LNCaP clone FGC (cell line): ENCODE measurements at regions not wholly inside any gene's neighbourhood (a gene's known extent, or its start where the extent isn't known, plus 50 kb on each side); places are given as distances from the start of the nearest gene placed in this dataset.

ENCODE experiments used
- DNase-seq: peaks from one replicate; pipeline ENCODE4 v3.0.0-alpha.2; 2011; ENCODE audit warnings: low read depth
- H3K4me3 ChIP-seq: 2 replicates; pipeline ENCODE4 v1.5.1; 2011; ENCODE audit warnings: mild to moderate bottlenecking, low read depth, low read length, control low read depth
- CTCF ChIP-seq: IDR thresholded peaks from 2 replicates; pipeline ENCODE4 v1.5.1; 2012; ENCODE audit warnings: mild to moderate bottlenecking; ENCODE audit not compliant: control insufficient read depth, insufficient read depth; ENCODE audit errors: extremely low read depth

- TF ChIP-seq CTCF = no peak
- H3K4me3 ChIP-seq = no peak overlapping the region
- DNase-seq = no peak
These were observed 386.5 kb upstream of the RBFOX1 start for GRCh38 chr16:6946106-6946505.

GRCh38 chr16:6940968-6941367, 391.7 kb upstream of the RBFOX1 start:
- no peak for DNase-seq
- TF ChIP-seq CTCF = no peak
- no peak overlapping the region for H3K4me3 ChIP-seq

- DNase-seq = no peak
- TF ChIP-seq CTCF = no peak
These were observed 395.0 kb upstream of the RBFOX1 start for GRCh38 chr16:6937641-6938040.

GRCh38 chr16:6932871-6933385, 399.7 kb upstream of the RBFOX1 start:
- no peak for DNase-seq
- no peak overlapping the region for H3K4me3 ChIP-seq
- TF ChIP-seq CTCF = no peak

More at GRCh38 chr16:6937641-6938040, 395.0 kb upstream of the RBFOX1 start:
- H3K4me3 ChIP-seq = no peak overlapping the region

- DNase-seq = no peak
- H3K4me3 ChIP-seq = no peak overlapping the region
- no peak for TF ChIP-seq CTCF
These were observed 402.8 kb upstream of the RBFOX1 start for GRCh38 chr16:6929868-6930267.

- no peak for DNase-seq
- no peak overlapping the region for H3K4me3 ChIP-seq
- no peak for TF ChIP-seq CTCF
These were observed 405.9 kb upstream of the RBFOX1 start for GRCh38 chr16:6926762-6927161.

GRCh38 chr16:6926341-6926740, 406.3 kb upstream of the RBFOX1 start:
- no peak overlapping the region for H3K4me3 ChIP-seq

More at GRCh38 chr16:6926341-6926740, 406.3 kb upstream of the RBFOX1 start:
- no peak for TF ChIP-seq CTCF
- no peak for DNase-seq
